Right atrium auricular region (tissue), 2 donors: ENCODE measurements at regions not wholly inside any gene's neighbourhood (a gene's known extent, or its start where the extent isn't known, plus 50 kb on each side); places are given as distances from the start of the nearest gene placed in this dataset.

Experiments used
- DNase-seq: peaks from one replicate; pipeline ENCODE4 v3.0.0-alpha.2; 2019; ENCODE audit warnings: low spot score
- H3K27ac ChIP-seq, 2 donors: fragments of 200-600 bp; sonication (generic); 1 replicate in 1 of 2; 2 replicates in 1 of 2; pipeline ENCODE4 v1.5.1; 2016 to 2019
- H3K27me3 ChIP-seq, 2 donors: fragments of 200-600 bp; sonication (generic); one replicate each; pipeline versions ENCODE4 v1.5.1 to v1.6.0; 2017 to 2019
- H3K36me3 ChIP-seq: fragments of 200-600 bp; sonication (generic); one replicate; pipeline ENCODE4 v1.5.1; 2016
- H3K4me1 ChIP-seq, 2 donors: fragments of 200-600 bp; sonication (generic); one replicate each; pipeline versions ENCODE4 v1.5.1 to v1.6.0; 2017 to 2019
- H3K4me3 ChIP-seq, 2 donors: fragments of 200-600 bp; sonication (generic); 1 replicate in 1 of 2; 2 replicates in 1 of 2; pipeline ENCODE4 v1.5.1; 2017 to 2019; ENCODE audit warnings: mild to moderate bottlenecking in 1 of 2, moderate library complexity in 1 of 2
- H3K9me3 ChIP-seq, 2 donors: fragments of 200-600 bp; sonication (generic); one replicate each; pipeline ENCODE4 v1.5.1; 2019
- CTCF ChIP-seq, 2 donors: fragments of 200-600 bp; sonication (generic); IDR thresholded peaks; one replicate each; pipeline ENCODE4 v1.5.1; 2019; ENCODE audit warnings: antibody characterized with exemption in 2 of 2

- H3K4me3 ChIP-seq, result peak overlapping the region in 1 of 2 donors; percentile 16
- peaks cover 0 to 44% of the 10 kb centered on the region in 2 donors for H3K4me1 ChIP-seq
- no peaks in the 10 kb centered on the region for H3K36me3 ChIP-seq
- no peaks in the 10 kb centered on the region for H3K27me3 ChIP-seq
- H3K9me3 ChIP-seq, result no peaks in the 10 kb centered on the region
- TF ChIP-seq CTCF (IDR thresholded peaks at IDR 0.05), result no peak
- H3K27ac ChIP-seq, result peak overlapping the region; percentile 58 to 69
- DNase-seq, result no peak
Measured at GRCh38 chr4:147078875-147079658, 133.4 kb upstream of the TTC29 start.

GRCh38 chr4:147084861-147085260 is 139.2 kb upstream of the TTC29 start:
- no peak for DNase-seq
- no peak overlapping the region for H3K27ac ChIP-seq
- no peaks in the 10 kb centered on the region for H3K36me3 ChIP-seq
- no peak overlapping the region for H3K4me3 ChIP-seq
- H3K4me1 ChIP-seq, result peaks cover 0 to 7% of the 10 kb centered on the region in 2 donors
- H3K27me3 ChIP-seq, result no peaks in the 10 kb centered on the region
- no peaks in the 10 kb centered on the region for H3K9me3 ChIP-seq
- no peak for TF ChIP-seq CTCF (IDR thresholded peaks at IDR 0.05)

GRCh38 chr4:147085781-147086180 is 140.1 kb upstream of the TTC29 start:
- no peaks in the 10 kb centered on the region for H3K36me3 ChIP-seq
- H3K27ac ChIP-seq, result no peak overlapping the region
- no peaks in the 10 kb centered on the region for H3K4me1 ChIP-seq
- no peak for DNase-seq
- H3K4me3 ChIP-seq, result no peak overlapping the region
- H3K27me3 ChIP-seq, result no peaks in the 10 kb centered on the region
- no peaks in the 10 kb centered on the region for H3K9me3 ChIP-seq
- TF ChIP-seq CTCF (IDR thresholded peaks at IDR 0.05), result no peak

- no peaks in the 10 kb centered on the region for H3K9me3 ChIP-seq
- H3K27ac ChIP-seq, result no peak overlapping the region
- H3K4me3 ChIP-seq, result no peak overlapping the region
- no peak for DNase-seq
- no peaks in the 10 kb centered on the region for H3K27me3 ChIP-seq
- no peaks in the 10 kb centered on the region for H3K4me1 ChIP-seq
- TF ChIP-seq CTCF (IDR thresholded peaks at IDR 0.05), result no peak
- H3K36me3 ChIP-seq, result no peaks in the 10 kb centered on the region
Measured at GRCh38 chr4:147088146-147088545, 142.5 kb upstream of the TTC29 start.

GRCh38 chr4:147090486-147090885 is 144.8 kb upstream of the TTC29 start:
- Histone ChIP-seq H3K4me3 (no peak overlapping the region), H3K27ac (no peak overlapping the region), H3K36me3 (no peaks in the 10 kb centered on the region), H3K4me1 (no peaks in the 10 kb centered on the region), H3K27me3 (no peaks in the 10 kb centered on the region), H3K9me3 (no peaks in the 10 kb centered on the region)
- no peak for DNase-seq
- no peak for TF ChIP-seq CTCF (IDR thresholded peaks at IDR 0.05)

- H3K36me3 ChIP-seq, result no peaks in the 10 kb centered on the region
- no peak overlapping the region for H3K4me3 ChIP-seq
- DNase-seq, result no peak
- no peaks in the 10 kb centered on the region for H3K27me3 ChIP-seq
- no peak for TF ChIP-seq CTCF (IDR thresholded peaks at IDR 0.05)
- H3K9me3 ChIP-seq, result no peaks in the 10 kb centered on the region
- no peaks in the 10 kb centered on the region for H3K4me1 ChIP-seq
- H3K27ac ChIP-seq, result no peak overlapping the region
Measured at GRCh38 chr4:147093206-147093605, 147.5 kb upstream of the TTC29 start.
